GM12878 (cell line): ENCODE measurements at regions not wholly inside any gene's neighbourhood (a gene's known extent, or its start where the extent isn't known, plus 50 kb on each side); places are given as distances from the start of the nearest gene placed in this dataset.

Source experiments
- CHD2 ChIP-seq: IDR thresholded peaks from 2 replicates; pipeline ENCODE4 v1.6.1; 2011; ENCODE audit warnings: low read depth, low read length, improper control_type of control experiment, borderline replicate concordance
- CTCF ChIP-seq, 3 experiments: IDR thresholded peaks in 2 of 3; conservative IDR thresholded peaks in 1 of 3; 2 replicates each; pipeline ENCODE4 v1.5.1; 2011; ENCODE audit warnings: low read depth in 3 of 3, low read length in 3 of 3, mild to moderate bottlenecking in 3 of 3, control low read depth in 2 of 3, moderate library complexity in 2 of 3, inconsistent platforms in 1 of 3, mixed read lengths in 1 of 3; ENCODE audit not compliant: control insufficient read depth in 2 of 3, insufficient read depth in 1 of 3; ENCODE audit errors: extremely low read depth in 1 of 3
- IRF5 ChIP-seq: fragments of 450-650 bp; IDR thresholded peaks from 2 replicates; pipeline ENCODE4 v1.6.1; 2017; ENCODE audit warnings: borderline replicate concordance
- MEF2A ChIP-seq: IDR thresholded peaks from 2 replicates; pipeline ENCODE4 v1.6.1; 2011; ENCODE audit warnings: low read depth, mild to moderate bottlenecking, low read length, moderate library complexity; ENCODE audit not compliant: insufficient read depth
- MLLT1 ChIP-seq: fragments of 450-650 bp; IDR thresholded peaks from 2 replicates; pipeline ENCODE4 v1.6.1; 2016; ENCODE audit warnings: mild to moderate bottlenecking
- MXI1 ChIP-seq: fragments of 150-350 bp; IDR thresholded peaks from 2 replicates; pipeline ENCODE4 v1.6.1; 2011; ENCODE audit warnings: low read depth, mild to moderate bottlenecking, inconsistent platforms, low read length, improper control_type of control experiment
- NRF1 ChIP-seq: conservative IDR thresholded peaks from 2 replicates; pipeline ENCODE4 v1.6.1; 2011; ENCODE audit warnings: mild to moderate bottlenecking, low read depth, low read length, improper control_type of control experiment
- POLR2AphosphoS5 ChIP-seq: IDR thresholded peaks from 2 replicates; pipeline ENCODE4 v1.6.1; 2011; ENCODE audit warnings: mild to moderate bottlenecking, low read length, inconsistent platforms
- STAT3 ChIP-seq: IDR thresholded peaks from 2 replicates; pipeline ENCODE4 v1.6.1; 2011; ENCODE audit warnings: low read depth, low read length, improper control_type of control experiment

- TF ChIP-seq POLR2AphosphoS5 (no peak), MLLT1 (no peak), STAT3 (no peak), CHD2 (no peak), CTCF (IDR thresholded peaks at IDR 0.05 in 2 of 3, conservative IDR thresholded peaks at IDR 0.05 in 1 of 3; ENCODE audit: control insufficient read depth in 2 of 3, extremely low read depth in 1 of 3, insufficient read depth in 1 of 3, low read depth in 3 of 3, low read length in 3 of 3) (no peak), MXI1 (no peak), NRF1 (no peak), MEF2A (no peak), IRF5 (no peak)
These were observed 58.1 kb upstream of the DIO2 start for GRCh38 chr14:80269353-80269925.
